GM19043 (cell line): ENCODE measurements at regions not wholly inside any gene's neighbourhood (a gene's known extent, or its start where the extent isn't known, plus 50 kb on each side); places are given as distances from the start of the nearest gene placed in this dataset.
"Not testable (repeated sequence)": the region's sequence is repeated elsewhere in the genome, so short reads cannot be mapped to it uniquely, and the experiment has no call there.

Experiments
- ATAC-seq: cut with Tn5 transposase; IDR thresholded peaks from one replicate; pipeline ENCODE4 v1.9.1; 2021; ENCODE audit warnings: low read depth; ENCODE audit not compliant: unreplicated experiment

DNA sequence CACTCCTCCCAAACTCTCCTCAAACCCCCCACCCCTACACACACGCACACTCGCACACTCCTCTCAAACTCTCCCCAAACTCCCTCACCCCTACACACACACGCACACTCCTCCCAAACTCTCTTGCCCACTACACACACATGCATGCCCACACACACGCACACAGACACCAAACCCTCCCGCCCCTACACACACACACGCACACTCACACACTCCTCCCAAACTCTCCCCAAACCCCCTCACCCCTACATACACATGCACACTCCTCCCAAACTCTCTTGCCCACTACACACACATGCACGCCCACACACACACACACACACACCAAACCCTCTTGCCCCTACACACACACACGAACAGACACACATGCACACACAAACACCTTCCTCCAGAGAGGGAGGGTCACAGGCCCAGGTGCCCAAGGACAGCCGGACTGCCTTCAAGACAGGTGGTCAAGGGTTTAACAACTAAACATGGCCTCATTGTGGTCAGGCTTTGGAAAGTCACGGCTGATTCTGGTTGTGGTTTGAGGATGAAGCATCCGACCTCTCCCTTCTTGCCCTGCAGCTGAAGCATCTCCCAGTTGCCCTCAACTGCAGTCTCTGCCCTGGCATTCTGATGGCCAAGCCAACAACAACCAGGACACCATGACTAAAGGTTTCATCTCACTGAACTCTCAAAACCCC, 72.3 kb upstream of the SNTG2 start:
- ATAC-seq = no peak

GRCh38 chr2:877747-878146, 72.9 kb upstream of the SNTG2 start:
- no peak for ATAC-seq

GRCh38 chr2:875687-876615, 74.7 kb upstream of the SNTG2 start:
- ATAC-seq = no peak

- no peak for ATAC-seq
Observed at GRCh38 chr2:873651-874580, 76.7 kb upstream of the SNTG2 start.

- ATAC-seq = no peak
Observed at GRCh38 chr2:873027-873426, 77.6 kb upstream of the SNTG2 start.

DNA sequence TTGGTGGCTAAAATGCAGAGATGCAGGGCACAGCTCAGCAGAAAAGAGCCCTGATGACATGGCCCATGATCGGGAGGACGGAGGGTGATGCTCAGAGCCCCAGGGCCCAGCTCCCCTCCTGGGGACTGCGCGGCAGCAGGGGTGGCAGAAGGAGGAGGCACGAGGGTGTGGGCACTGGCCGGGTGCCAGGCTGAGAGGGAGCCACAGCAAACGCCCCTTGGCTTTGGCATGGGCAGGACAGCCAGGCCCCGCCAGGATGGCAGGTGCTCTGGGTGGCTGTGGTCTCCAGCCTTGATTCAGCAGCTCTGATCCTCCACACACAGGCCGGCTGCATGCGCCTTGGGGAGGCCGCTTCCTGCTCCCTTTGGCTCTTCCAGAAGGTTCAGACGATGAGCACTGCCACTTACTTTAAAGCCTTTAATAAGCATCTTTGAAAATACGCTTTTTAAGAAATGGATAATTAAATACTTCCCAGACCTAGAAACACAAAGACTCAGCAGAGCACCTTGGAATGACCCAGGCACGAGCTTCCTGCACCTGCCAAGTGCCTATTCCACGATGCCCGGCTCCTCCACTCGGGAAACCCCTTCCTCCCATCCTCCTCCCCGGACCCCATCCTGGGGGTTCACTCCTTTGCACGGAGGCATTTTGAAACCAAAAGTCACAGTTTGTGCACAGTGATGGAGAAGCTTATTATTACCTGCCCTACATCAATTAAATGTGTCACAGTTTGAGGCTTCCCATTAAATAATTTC, 78.5 kb upstream of the SNTG2 start:
- no peak for ATAC-seq

- no peak for ATAC-seq
Observed at GRCh38 chr2:871175-871727, 79.4 kb upstream of the SNTG2 start.

- ATAC-seq = no peak
Observed at GRCh38 chr2:870426-870825, 80.2 kb upstream of the SNTG2 start.

GRCh38 chr2:869894-870293, 80.8 kb upstream of the SNTG2 start:
- ATAC-seq = no peak

DNA sequence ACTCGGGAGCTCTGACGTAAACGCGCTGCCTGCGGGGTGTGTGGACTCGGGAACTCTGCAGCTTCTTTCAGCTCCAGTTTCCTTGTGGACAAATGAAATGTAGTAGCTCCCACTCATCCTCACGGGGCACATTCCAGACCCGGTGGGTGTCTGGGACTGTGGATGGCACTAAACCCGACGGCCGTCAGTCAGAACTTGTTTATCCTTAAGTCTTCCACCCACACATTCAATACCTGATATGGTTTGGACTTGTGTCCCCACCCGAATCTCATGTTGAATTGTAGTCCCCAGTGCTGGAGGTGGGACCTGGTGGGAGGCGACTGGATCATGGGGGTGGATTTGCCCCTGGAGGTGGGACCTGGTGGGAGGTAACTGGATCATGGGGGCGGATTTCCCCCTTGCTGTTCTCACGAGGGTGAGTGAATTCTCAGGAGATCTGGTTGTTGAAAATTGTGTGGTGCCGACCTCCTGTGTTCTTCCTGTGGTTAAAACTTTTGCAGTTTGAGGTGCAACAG, 81.2 kb upstream of the SNTG2 start:
- no peak for ATAC-seq

DNA sequence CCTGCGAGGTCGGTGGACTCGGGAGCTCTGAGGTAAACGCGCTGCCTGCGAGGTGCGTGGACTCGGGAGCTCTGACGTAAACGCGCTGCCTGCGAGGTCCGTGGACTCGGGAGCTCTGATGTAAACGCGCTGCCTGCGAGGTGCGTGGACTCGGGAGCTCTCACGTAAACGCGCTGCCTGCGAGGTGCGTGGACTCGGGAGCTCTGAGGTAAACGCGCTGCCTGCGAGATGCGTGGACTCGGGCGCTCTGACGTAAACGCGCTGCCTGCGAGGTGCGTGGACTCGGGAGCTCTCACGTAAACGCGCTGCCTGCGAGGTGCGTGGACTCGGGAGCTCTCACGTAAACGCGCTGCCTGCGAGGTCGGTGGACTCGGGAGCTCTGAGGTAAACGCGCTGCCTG, 81.8 kb upstream of the SNTG2 start:
- not testable (repeated sequence) for ATAC-seq

DNA sequence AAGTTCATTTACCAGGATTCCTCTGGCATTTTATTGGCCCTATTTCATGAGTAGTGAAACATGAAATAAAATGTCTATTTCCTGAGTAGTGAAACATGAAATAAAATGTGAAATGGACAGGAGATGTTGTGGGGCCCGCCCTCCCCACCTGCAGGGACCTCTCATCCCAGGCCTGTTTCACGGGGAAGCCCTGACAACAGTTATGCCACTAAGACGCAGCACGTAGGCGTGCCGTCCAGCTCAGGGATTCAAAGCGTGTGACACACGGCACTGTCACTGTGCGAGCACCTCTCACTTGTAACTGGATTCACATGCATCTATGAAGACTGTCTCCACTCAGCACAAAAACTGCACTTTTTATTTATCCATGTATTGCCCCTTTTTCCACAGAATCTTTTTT, 83.4 kb upstream of the SNTG2 start:
- no peak for ATAC-seq

- no peak for ATAC-seq
Observed at GRCh38 chr2:866887-867286, 83.8 kb upstream of the SNTG2 start.

DNA sequence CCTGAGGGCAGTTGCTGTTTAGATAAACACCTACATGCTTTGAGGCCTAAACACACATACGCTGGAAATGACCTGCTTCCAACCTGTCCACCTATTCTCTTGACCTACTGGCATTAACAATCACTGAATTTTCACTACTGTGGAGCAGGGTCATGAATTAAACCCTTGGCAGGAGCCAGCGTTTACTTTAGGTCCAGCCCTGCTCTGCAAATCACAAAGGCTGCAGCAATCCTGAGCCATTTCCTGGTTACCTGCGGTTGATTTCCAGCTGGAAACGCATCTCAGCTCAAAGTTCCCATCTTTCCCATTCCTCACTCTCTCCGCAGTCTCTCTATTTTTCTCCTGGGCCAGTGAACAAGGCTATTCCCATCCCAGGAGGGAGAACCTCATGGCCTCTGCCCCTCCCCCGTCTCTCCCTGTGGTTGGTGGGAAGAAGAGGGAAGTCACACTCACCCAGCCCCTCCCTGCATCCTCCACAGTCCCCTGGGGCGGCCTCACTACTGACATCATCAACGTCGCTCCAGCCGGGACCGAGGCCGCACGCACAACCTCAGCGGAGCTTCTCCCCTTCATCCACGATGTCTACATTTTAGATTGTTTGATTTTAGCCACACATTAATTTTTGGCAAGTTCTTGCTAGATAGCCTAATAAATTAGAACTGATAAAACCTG, 84.5 kb upstream of the SNTG2 start:
- ATAC-seq = no peak

- no peak for ATAC-seq
Observed at GRCh38 chr2:864501-865106, 86.0 kb upstream of the SNTG2 start.

- ATAC-seq = no peak
Observed at GRCh38 chr2:863732-864450, 86.8 kb upstream of the SNTG2 start.

DNA sequence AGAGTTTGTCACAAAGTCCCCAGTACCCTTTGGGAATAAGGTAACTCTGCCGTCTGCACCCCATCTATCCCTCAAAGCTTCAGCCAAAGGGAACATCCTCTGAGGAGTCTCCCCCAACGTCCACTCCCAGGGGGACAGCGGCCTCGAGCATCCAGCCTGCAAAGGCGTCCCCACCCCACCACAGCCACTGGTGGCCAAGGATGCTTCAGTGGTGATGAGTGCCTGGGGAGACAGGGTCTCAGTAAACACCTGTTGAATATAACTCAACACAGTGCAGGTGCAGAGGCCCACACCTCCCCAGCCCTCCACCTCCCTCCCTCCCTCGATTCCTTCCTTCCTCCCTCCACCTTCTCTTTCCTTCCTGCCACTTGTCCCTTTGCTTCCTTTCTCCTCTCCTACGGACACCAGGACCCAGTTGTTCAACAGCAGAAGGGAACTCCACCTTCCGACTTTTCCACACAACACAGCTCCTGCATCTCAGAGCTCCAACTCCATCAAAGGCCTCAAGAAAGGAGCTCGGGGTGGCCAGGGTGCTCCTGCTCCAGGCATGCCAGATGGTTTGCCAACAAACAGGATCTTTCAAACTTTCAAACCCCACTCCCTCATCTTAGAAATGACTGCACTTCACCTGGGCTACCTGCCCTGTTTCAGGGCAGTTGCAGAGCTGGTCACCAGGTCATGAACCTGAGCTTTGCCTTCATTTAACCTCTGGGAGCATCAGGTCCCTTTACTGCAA, 87.8 kb upstream of the SNTG2 start:
- no peak for ATAC-seq

DNA sequence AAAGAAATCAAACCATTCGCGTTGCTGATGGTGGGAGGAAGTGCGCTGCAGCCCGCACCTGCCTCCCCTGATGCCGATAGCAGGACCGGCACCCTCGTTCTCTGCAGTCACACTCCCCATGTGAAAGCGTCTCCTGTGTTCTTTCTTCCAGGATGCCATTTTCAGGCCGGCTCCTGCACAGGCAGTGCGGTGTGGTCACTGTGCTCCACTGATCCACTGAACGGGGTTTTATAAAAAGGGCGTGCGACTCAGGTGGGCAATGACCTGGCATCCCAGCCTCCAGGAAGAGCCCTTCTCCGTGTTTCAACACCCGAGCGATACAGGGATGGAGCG, 88.3 kb upstream of the SNTG2 start:
- no peak for ATAC-seq
